Ishikawa (cell line): ENCODE measurements at regions not wholly inside any gene's neighbourhood (a gene's known extent, or its start where the extent isn't known, plus 50 kb on each side); places are given as distances from the start of the nearest gene placed in this dataset.

Experiments
- CEBPB ChIP-seq: IDR thresholded peaks from 2 replicates; pipeline ENCODE4 v1.6.1; 2012
- CREB1 ChIP-seq: IDR thresholded peaks from 2 replicates; pipeline ENCODE4 v1.6.1; 2012; ENCODE audit warnings: low read depth
- EGR1 ChIP-seq: IDR thresholded peaks from 2 replicates; pipeline ENCODE4 v1.6.1; 2012
- EP300 ChIP-seq: IDR thresholded peaks from 2 replicates; pipeline ENCODE4 v1.6.1; 2012; ENCODE audit warnings: borderline replicate concordance
- FOXM1 ChIP-seq: IDR thresholded peaks from 2 replicates; pipeline ENCODE4 v1.6.1; 2012; ENCODE audit warnings: low read depth, borderline replicate concordance
- MAX ChIP-seq: IDR thresholded peaks from 2 replicates; pipeline ENCODE4 v1.6.1; 2012
- NFIC ChIP-seq: IDR thresholded peaks from 2 replicates; pipeline ENCODE4 v1.6.1; 2012
- RAD21 ChIP-seq: IDR thresholded peaks from 2 replicates; pipeline ENCODE4 v1.6.1; 2012; ENCODE audit warnings: low read depth
- REST ChIP-seq: IDR thresholded peaks from 2 replicates; pipeline ENCODE4 v1.6.1; 2012; ENCODE audit warnings: low read depth, mild to moderate bottlenecking
- TAF1 ChIP-seq: IDR thresholded peaks from 2 replicates; pipeline ENCODE4 v1.6.1; 2012; ENCODE audit warnings: low read depth, mild to moderate bottlenecking
- TCF12 ChIP-seq: IDR thresholded peaks from 2 replicates; pipeline ENCODE4 v1.6.1; 2012; ENCODE audit warnings: low read depth
- TEAD4 ChIP-seq: IDR thresholded peaks from 2 replicates; pipeline ENCODE4 v1.6.1; 2012
- YY1 ChIP-seq: IDR thresholded peaks from 2 replicates; pipeline ENCODE4 v1.6.1; 2012; ENCODE audit warnings: low read depth
- ZBTB7A ChIP-seq: IDR thresholded peaks from 2 replicates; pipeline ENCODE4 v1.6.1; 2012; ENCODE audit warnings: low read depth
- TF ChIP-seq, protein P1 (sequence below): IDR thresholded peaks from 2 replicates; pipeline ENCODE4 v1.6.1; 2012

DNA sequence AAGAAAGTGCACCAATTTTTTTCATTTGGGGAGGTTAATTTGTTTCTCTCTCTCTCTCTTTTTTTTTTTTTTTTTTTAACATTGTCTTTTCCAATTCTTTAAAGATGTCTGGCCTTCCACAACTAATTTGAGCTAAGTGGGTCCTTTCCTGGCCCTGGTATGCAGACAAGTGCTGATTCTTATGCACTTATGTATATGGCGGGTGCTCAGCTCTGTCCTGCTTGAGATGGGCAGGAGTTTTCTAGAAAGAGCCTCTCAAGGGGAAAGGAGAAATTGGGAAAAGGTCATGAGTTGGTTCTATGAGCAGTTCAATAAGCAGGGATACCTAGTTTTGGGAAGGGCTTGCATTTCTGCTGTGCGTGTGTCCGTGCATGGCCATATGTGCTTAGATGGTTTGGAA, 67.8 kb upstream of the NPVF start:
- TF ChIP-seq ZBTB7A: no peak
- no peak for TF ChIP-seq TAF1
- no peak for TF ChIP-seq MAX
- TF ChIP-seq REST: no peak
- no peak for TF ChIP-seq FOXM1
- no peak for TF ChIP-seq RAD21
- TF ChIP-seq NFIC: no peak
- no peak for TF ChIP-seq CEBPB
- no peak for TF ChIP-seq TEAD4
- TF ChIP-seq YY1: no peak
- TF ChIP-seq EP300: no peak
- TF ChIP-seq EGR1: no peak
- TF ChIP-seq CREB1: no peak
- TF ChIP-seq TCF12: no peak
- TF ChIP-seq, protein P1, sequence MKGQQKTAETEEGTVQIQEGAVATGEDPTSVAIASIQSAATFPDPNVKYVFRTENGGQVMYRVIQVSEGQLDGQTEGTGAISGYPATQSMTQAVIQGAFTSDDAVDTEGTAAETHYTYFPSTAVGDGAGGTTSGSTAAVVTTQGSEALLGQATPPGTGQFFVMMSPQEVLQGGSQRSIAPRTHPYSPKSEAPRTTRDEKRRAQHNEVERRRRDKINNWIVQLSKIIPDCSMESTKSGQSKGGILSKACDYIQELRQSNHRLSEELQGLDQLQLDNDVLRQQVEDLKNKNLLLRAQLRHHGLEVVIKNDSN: no peak

DNA sequence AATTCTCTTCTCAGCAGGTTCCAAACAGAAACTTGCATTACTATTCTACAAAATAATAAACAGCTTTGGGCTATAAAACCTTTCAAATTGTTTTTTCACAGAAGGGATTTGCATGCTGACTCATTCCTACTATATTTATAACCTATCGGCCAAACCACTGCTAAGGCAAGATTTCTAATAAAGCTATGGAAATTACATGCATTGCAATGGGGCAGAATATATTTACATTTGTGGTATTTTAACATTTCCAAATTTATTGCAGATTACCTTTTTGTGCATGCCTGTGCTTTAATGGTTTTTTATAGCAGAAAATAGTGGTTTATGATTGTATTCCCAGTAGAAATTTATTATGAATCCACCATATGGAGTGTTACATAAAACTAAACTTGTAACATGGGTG, 69.0 kb upstream of the NPVF start:
- TF ChIP-seq FOXM1 (no peak), EP300 (no peak), CEBPB (no peak), YY1 (no peak), MAX (no peak), ZBTB7A (no peak), EGR1 (no peak), TEAD4 (no peak), REST (no peak), CREB1 (no peak), NFIC (no peak), RAD21 (no peak)
- TF ChIP-seq, protein P1: no peak

DNA sequence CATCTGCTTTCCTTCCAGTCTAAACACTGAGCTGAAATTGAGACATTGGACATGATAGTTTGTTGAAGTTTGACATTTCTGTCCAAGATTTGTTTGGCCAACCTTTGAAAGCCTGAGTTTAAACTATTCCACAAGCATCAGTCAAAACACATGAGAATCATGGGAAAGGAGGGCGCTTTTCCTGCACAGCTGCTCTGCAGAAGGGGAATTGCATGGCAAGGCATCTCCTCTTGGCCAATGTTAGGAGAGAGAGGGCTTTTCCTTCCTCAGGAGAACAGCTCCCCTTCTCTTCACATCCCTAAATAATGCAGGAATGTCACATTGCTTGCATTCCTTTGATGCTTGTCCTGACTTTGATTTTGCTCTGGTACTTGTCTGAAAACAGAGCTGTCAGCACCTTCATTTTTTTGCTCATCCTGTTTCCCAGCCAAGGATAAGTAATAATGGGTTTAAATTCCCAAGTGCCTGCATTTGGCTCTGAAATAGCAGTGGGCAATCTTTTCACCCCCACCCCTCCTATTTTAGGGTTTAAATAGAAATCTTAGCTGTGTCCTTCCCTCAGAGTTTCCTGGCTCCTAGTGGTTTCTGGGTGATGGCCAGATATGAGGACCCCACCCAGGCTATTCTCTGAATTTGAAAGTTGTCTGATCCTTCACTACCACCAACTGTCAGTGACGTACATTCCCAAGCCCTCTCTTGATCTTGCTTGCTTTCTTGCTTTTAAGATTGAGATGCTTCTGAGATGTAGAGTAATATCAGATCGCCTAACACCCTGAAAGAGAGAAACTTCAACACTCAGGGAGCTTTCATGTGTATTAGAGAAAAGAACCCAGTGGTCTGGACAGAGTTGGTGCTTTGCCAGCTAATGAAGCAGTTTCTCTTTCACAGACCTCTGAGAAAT, 75.2 kb upstream of the NPVF start:
- TF ChIP-seq, protein P1: no peak
- no peak for TF ChIP-seq REST
- TF ChIP-seq RAD21: no peak
- no peak for TF ChIP-seq TEAD4
- no peak for TF ChIP-seq ZBTB7A
- TF ChIP-seq TAF1: no peak
- no peak for TF ChIP-seq EP300
- TF ChIP-seq CREB1: no peak
- TF ChIP-seq FOXM1: no peak

GRCh38 chr7:25304691-25305090, 76.4 kb upstream of the NPVF start:
- TF ChIP-seq CEBPB (no peak), MAX (no peak), RAD21 (no peak), EGR1 (no peak), ZBTB7A (no peak)
